SK-N-SH (cell line): ENCODE measurements at regions not wholly inside any gene's neighbourhood (a gene's known extent, or its start where the extent isn't known, plus 50 kb on each side); places are given as distances from the start of the nearest gene placed in this dataset.

Experiments
- EP300 ChIP-seq, 2 experiments: IDR thresholded peaks; 2 replicates each; pipeline versions ENCODE4 v1.4.0 to v1.6.1; 2012; ENCODE audit warnings: borderline replicate concordance in 1 of 2, low read depth in 1 of 2, low read length in 1 of 2
- FOXM1 ChIP-seq: IDR thresholded peaks from 2 replicates; pipeline ENCODE4 v1.4.0; 2012; ENCODE audit warnings: low read depth, mild to moderate bottlenecking
- JUND ChIP-seq: IDR thresholded peaks from 2 replicates; pipeline ENCODE4 v1.4.0; 2012
- POLR2AphosphoS5 ChIP-seq: IDR thresholded peaks from 2 replicates; pipeline ENCODE4 v1.6.1; 2012; ENCODE audit warnings: low read depth, low read length
- RAD21 ChIP-seq: IDR thresholded peaks from 2 replicates; pipeline ENCODE4 v1.6.1; 2012; ENCODE audit warnings: mild to moderate bottlenecking, low read length
- RFX5 ChIP-seq: IDR thresholded peaks from 2 replicates; pipeline ENCODE4 v1.6.1; 2012; ENCODE audit warnings: mild to moderate bottlenecking, improper control_type of control experiment, low read length
- RXRA ChIP-seq: IDR thresholded peaks from 2 replicates; pipeline ENCODE4 v1.4.0; 2012; ENCODE audit warnings: low read depth, mild to moderate bottlenecking, borderline replicate concordance
- TAF1 ChIP-seq: IDR thresholded peaks from 2 replicates; pipeline ENCODE4 v1.6.1; 2012; ENCODE audit warnings: low read depth, mild to moderate bottlenecking, low read length, moderate library complexity, borderline replicate concordance
- TCF12 ChIP-seq: IDR thresholded peaks from 2 replicates; pipeline ENCODE4 v1.4.0; 2012
- TF ChIP-seq, protein P1 (sequence below): fragments of 200-600 bp; sonication (generic); IDR thresholded peaks from 2 replicates; pipeline ENCODE4 v1.6.1; 2017; ENCODE audit warnings: antibody characterized with exemption, mild to moderate bottlenecking, moderate library complexity

DNA sequence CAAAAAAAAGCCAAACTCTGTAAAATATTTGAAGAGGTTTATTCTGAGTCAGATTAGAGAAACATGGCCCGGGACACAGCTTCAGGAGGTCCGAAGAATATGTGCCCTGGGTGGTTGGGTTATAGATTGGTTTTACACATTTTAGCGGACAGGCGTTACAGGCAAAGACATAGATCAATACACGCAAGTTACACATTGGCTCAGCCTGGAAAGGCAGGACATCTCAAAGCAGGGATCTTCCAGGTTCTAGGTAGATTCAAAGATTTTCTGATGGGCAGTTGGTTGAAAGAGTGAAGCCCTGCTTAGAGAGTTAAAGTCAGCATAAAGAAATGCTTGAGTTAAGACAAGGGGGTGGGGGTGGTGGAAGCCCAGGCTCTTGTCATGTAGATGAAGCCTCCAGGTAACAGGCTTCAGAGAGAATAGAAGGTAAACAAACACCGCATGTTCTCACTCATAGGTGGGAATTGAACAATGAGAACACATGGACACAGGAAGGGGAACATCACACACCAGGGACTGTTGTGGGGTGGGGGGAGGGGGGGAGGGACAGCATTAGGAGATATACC lies 464.3 kb upstream of the ADARB2 start:
- TF ChIP-seq, protein P1, sequence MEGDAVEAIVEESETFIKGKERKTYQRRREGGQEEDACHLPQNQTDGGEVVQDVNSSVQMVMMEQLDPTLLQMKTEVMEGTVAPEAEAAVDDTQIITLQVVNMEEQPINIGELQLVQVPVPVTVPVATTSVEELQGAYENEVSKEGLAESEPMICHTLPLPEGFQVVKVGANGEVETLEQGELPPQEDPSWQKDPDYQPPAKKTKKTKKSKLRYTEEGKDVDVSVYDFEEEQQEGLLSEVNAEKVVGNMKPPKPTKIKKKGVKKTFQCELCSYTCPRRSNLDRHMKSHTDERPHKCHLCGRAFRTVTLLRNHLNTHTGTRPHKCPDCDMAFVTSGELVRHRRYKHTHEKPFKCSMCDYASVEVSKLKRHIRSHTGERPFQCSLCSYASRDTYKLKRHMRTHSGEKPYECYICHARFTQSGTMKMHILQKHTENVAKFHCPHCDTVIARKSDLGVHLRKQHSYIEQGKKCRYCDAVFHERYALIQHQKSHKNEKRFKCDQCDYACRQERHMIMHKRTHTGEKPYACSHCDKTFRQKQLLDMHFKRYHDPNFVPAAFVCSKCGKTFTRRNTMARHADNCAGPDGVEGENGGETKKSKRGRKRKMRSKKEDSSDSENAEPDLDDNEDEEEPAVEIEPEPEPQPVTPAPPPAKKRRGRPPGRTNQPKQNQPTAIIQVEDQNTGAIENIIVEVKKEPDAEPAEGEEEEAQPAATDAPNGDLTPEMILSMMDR = no peak
- no peak for TF ChIP-seq TAF1
- no peak for TF ChIP-seq EP300 (IDR thresholded peaks at IDR 0.05; ENCODE audit: borderline replicate concordance in 1 of 2, low read depth in 1 of 2, low read length in 1 of 2)
- TF ChIP-seq FOXM1 = no peak
- no peak for TF ChIP-seq RFX5
- TF ChIP-seq RXRA = no peak
- no peak for TF ChIP-seq POLR2AphosphoS5
- TF ChIP-seq TCF12 = no peak
- TF ChIP-seq RAD21 = no peak
- TF ChIP-seq JUND = no peak
